LoVo (cell line): ENCODE measurements at regions not wholly inside any gene's neighbourhood (a gene's known extent, or its start where the extent isn't known, plus 50 kb on each side); places are given as distances from the start of the nearest gene placed in this dataset.
"Not testable (repeated sequence)": the region's sequence is repeated elsewhere in the genome, so short reads cannot be mapped to it uniquely, and the experiment has no call there.

Source experiments
- DNase-seq: peaks from one replicate; pipeline ENCODE4 v3.0.0-alpha.2; 2016; ENCODE audit warnings: low spot score

DNA sequence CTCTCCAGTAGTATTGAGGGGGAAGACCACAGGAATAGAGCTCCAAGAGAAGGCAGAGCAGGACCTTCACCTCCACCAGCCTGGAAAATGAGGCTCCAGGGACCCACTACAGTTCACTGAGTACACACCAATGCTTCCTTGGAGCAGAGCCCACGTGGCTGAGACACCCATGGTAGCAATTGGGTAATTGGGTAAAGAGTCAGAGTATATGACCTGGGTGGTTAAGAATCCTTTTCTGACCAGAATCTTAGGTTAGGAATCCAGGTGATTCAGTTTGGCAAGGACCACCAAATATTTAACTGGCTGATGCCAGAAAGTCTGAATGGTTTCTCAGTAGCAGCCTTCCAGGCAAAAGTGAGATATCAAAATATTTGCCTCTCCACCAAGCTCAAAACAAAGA is 107.7 kb downstream of the MDH1 start:
- DNase-seq: peak; percentile 8

GRCh38 chr2:63697160-63697559 is 108.4 kb downstream of the MDH1 start:
- DNase-seq: no peak

- peak; percentile 82 for DNase-seq
Observed at GRCh38 chr2:63698786-63699548, 110.2 kb downstream of the MDH1 start.

DNA sequence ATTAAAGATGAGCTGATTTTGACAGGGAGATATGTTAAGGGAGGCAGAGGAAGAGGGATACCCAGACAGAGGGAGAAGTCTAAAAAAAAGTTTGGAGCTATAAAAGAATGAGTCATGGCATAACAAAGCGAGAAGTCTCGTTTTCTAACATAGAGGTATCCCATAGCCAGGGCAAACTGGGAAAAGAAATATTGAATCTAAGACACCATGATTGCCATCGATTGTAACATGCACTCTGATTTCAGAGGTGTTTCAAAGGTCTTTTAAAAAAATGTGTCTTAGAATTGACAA is 110.7 kb downstream of the MDH1 start:
- DNase-seq: peak; percentile 34

- no peak for DNase-seq
Observed at GRCh38 chr2:63700271-63700670, 111.5 kb downstream of the MDH1 start.

- DNase-seq: no peak
Observed at GRCh38 chr2:63701406-63701805, 112.6 kb downstream of the MDH1 start.

DNA sequence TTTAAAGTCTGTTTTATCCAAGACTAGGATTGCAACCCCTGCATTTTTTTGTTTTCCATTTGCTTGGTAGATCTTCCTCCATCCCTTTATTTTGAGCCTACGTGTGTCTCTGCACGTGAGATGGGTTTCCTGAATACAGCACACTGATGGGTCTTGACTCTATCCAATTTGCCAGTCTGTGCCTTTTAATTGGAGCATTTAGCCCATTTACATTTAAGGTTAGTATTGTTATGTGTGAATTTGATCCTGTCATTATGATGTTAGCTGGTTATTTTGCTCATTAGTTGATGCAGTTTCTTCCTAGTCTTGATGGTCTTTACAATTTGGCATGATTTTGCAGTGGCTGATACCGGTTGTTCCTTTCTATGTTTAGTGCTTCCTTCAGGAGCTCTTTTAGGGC is 117.3 kb downstream of the MDH1 start:
- DNase-seq: not testable (repeated sequence)

DNA sequence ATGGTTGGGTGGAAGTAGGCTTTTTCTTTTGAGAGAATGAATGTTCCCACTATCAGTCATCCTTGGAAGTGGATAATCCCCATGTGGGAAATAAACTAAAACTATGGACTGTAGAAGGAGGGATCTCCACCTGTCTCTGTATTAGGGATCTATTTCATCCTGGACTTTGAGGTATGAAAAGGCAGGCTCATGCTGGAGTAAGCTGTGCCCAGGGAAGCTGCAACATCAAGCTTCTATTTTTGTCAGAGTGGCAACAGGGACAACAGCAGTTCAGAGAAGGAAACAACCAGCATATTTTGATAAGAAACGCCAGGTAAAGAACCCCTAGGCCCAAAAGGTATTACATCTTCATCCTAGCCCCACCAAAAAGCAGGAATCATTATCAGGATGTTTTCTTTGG is 122.0 kb downstream of the MDH1 start:
- DNase-seq: no peak

DNA sequence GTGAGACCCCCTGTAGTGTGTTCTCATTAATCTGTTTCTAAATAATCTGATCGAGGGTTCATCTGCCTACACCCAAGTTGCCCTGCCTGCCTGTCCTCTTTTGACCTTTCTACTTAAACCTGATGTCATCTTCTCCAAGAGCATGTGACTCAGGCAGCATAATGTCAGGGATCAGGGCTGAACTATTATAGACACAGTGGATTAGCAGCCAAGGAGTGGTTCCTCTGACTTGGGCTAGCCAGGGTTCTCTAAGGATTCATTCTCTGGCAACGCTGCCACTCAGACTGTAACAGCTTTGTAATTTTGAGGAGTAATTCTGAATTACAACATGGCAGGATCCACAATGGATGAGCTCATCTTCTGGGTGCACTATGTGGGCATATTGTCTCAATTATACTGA is 124.0 kb downstream of the MDH1 start:
- DNase-seq: no peak

- no peak for DNase-seq
Observed at GRCh38 chr2:63716146-63716545, 125.5 kb upstream of the UGP2 start.

DNA sequence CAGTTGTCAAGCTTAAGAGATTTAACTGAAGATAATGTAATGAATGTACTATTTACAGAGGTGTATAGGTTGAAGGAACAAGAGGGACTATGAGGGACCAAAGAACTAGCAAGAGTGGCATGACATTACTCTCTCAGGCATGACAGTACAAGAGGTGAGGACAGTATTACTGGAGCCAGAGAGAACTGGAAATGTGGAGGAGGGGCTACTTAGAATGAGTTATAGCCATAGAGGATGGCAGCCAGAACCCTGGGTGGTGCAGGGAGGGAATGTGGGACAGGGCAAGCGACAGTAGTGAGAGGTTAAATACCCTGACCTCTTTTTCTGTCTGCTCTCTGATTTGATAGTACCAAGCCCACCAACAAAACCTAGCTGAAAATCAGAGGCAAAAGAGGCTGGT is 122.6 kb upstream of the UGP2 start:
- DNase-seq: no peak

GRCh38 chr2:63721082-63721424 is 120.6 kb upstream of the UGP2 start:
- no peak for DNase-seq

DNA sequence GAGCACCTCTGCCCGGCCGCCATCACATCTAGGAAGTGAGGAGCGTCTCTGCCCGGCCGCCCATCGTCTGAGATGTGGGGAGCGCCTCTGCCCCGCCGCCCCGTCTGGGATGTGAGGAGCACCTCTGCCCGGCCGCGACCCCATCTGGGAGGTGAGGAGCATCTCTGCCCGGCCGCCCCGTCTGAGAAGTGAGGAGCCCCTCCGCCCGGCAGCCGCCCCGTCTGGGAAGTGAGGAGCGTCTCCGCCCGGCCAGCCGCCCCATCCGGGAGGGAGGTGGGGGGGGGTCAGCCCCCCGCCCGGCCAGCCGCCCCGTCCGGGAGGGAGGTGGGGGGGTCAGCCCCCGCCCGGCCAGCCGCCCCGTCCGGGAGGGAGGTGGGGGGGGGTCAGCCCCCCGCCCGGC is 119.4 kb upstream of the UGP2 start:
- DNase-seq: not testable (repeated sequence)

DNA sequence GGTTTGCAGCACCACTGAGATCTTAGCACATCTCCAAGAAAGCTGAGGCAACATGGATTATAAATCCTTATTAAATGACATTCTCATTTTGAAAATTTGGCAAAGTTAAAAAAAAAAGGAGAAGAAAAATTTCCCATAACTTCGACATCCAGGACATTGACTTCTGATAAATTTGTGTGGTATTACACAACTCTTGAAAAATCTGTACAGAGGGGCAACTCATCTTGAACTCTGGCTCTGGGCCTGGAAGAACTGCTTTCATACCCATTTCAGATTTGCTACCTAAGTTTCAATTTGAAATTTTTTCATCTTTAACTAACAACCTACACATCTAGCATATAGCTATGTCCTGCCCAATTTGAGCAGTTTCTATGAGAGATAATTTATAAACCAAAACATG is 118.0 kb upstream of the UGP2 start:
- DNase-seq: no peak

DNA sequence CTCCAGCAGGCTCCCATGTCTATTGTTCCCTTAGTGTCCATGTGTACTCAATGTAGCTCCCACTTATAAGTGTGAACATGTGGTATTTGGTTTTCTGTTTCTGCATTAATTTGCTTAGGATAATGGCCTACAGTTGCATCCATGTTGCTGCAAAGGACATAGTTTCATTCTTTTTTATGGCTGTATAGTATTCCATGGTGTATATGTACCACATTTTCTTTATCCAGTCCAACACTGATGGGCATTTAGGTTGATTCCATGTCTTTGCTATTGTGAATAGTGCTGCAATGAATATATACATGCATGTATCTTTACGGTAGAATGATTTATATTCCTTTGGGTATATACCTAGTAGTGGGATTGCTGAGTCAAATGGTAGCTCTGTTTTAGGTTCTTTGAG is 116.5 kb upstream of the UGP2 start:
- DNase-seq: not testable (repeated sequence)

- DNase-seq: no peak
Observed at GRCh38 chr2:63729362-63729761, 112.3 kb upstream of the UGP2 start.

GRCh38 chr2:63729831-63730230 is 111.9 kb upstream of the UGP2 start:
- no peak for DNase-seq

GRCh38 chr2:63734510-63734909 is 107.2 kb upstream of the UGP2 start:
- DNase-seq: peak; percentile 17

GRCh38 chr2:63735263-63735662 is 106.4 kb upstream of the UGP2 start:
- DNase-seq: no peak

DNA sequence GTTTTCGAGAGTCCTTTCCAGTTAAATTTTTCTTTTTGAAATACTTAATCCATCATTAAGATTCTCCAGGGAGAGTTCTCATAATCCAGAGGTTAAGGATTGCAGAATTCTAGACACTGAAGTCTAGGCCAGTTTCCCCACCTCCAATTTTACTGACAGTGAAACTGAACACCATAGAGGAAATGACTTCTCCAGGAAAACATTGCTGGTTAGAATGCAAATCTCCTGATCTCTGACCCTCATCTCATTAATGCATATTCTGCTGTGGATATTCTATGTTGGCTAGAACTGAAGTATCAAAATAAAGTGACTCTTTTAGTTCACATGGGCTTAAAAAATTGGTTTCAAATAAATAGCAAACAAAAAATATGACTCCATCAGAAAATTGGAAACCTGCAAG is 105.8 kb upstream of the UGP2 start:
- no peak for DNase-seq

GRCh38 chr2:63736354-63736753 is 105.3 kb upstream of the UGP2 start:
- no peak for DNase-seq

DNA sequence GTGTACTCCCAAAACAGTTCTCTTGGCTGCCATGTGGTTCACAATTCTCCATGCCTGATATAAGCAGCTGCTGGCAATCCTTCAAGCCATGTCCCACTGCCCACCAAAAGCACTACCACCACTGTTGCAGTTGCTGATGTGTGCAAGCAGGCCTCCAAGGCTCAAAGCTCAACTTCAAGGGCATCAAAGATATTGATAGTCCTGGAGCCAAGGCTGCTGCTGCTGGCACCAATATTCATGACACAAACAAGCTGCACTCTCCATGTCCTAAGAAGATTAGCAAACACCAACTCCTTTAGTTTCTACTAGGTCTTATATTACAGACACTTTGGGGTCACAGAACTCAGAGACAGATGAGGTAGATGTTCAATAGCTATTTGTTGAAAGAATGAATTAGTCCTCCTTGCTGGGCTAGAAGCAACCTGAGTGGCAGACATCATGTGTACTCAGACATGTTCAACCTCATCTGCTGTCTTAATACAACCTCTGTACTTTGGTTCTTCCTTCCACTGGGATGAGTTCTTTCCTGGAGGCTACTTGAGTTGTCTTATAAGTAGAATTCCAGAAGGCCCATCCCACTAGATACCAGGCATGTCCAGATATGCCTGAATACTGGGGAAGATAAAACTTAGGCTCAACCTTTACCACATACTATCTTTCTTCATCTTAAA is 104.5 kb upstream of the UGP2 start:
- DNase-seq: no peak

GRCh38 chr2:63738019-63738418 is 103.7 kb upstream of the UGP2 start:
- no peak for DNase-seq

GRCh38 chr2:63739180-63739579 is 102.5 kb upstream of the UGP2 start:
- DNase-seq: not testable (repeated sequence)
